HG03354 (cell line): ENCODE measurements at regions not wholly inside any gene's neighbourhood (a gene's known extent, or its start where the extent isn't known, plus 50 kb on each side); places are given as distances from the start of the nearest gene placed in this dataset.

Source experiments
- ATAC-seq: cut with Tn5 transposase; IDR thresholded peaks from one replicate; pipeline ENCODE4 v1.9.1; 2021; ENCODE audit warnings: mild to moderate bottlenecking; ENCODE audit not compliant: unreplicated experiment, poor library complexity, severe bottlenecking

DNA sequence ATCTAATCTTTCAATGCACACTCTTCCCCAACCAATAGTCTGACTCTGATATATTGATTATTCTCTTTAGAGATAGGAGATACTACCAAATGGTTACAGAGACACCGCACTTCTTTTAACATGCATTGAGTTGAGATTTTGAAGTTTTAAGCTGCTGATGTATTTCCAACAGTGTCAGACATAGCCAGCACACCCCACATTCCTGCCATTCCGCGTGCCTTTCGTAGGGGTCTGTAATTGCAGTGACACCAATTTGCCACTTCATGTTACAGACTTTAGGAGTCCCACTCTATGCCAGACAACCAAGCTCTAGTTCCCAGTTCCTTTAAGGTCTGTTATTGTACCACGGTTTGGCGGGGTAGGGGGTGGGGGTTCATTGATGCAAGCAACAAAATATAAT is 618.2 kb upstream of the FRG1 start:
- ATAC-seq = no peak

DNA sequence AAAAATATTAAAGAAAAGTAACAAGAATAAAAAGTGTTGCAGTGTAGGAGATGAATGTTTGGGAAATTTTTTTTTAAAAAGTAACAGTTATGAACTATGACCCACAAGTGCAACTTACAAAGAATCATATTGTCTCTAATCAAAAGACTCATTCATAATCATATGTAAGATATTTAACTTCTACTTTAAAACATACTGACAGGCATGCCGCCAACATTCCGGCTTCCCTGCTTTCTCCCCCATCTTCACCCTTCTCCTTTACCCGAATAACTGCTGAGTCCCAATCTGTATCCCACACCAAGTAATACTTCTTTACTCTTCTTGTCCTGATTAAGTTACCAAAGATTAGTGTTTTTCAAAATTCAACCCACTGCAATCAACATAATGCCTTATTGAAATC is 598.8 kb upstream of the FRG1 start:
- ATAC-seq = no peak

DNA sequence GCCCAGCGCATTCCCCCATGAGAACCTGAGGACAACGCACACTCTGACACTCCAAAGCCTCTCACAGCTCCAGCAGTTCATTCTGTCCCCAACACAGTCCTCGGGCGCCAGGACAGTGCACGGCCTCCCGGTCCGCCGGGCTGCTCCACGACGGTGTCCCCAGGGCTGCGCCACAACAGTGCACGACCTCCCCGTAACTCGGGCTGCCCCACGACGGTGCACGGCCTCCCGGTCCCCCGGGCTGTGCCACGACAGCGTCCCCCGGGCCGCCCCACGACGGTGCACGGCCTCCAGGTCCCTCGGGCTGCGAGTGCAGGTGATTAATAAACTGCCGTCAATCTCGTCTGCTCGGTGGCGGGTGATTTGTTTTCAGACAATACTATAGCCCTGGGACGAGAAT is 585.1 kb upstream of the FRG1 start:
- ATAC-seq = no peak

- no peak for ATAC-seq
Measured at GRCh38 chr4:189362364-189362763, 578.3 kb upstream of the FRG1 start.

GRCh38 chr4:189364032-189364449 is 576.6 kb upstream of the FRG1 start:
- ATAC-seq = no peak

DNA sequence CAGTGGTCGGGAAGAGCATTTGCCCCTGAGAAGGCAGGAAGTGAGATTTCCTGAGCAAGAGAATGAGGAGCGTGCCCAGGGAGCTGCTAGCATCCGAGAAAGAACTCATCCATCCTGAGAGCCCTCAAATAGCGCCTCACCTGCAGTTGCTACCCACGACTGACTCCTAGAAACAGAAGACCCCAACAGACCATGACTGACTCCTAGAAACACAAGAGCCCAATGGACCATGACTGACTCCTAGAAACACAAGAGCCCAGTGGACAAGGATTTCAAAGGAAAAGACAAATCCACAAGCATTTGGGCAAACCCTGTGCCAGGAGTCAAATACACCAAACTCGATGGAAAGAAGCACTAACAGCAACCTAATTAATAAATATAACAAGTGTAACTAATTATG is 575.2 kb upstream of the FRG1 start:
- no peak for ATAC-seq

- ATAC-seq = no peak
Measured at GRCh38 chr4:189367832-189368231, 572.8 kb upstream of the FRG1 start.

GRCh38 chr4:189374176-189374575 is 566.5 kb upstream of the FRG1 start:
- ATAC-seq = no peak

DNA sequence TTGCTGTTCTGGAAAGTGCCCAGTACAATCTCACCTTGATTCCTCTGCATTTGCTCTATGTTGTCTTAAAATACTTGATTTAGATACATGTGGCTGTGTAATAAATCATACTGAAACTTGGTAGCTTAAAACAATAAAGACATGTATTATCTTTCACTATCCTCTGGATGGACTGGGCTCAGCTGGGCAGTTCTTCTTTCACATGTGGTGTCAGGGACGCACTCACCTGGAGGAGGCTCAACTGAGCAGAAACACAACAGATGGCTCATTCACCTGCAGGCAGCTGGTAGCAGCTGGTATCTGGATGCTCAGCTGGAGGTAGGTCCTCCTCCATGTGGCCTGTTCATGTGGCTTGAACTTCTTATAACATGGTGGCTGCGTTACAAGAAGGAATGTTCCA is 563.8 kb upstream of the FRG1 start:
- ATAC-seq = no peak

- no peak for ATAC-seq
Measured at GRCh38 chr4:189377569-189377968, 563.1 kb upstream of the FRG1 start.

DNA sequence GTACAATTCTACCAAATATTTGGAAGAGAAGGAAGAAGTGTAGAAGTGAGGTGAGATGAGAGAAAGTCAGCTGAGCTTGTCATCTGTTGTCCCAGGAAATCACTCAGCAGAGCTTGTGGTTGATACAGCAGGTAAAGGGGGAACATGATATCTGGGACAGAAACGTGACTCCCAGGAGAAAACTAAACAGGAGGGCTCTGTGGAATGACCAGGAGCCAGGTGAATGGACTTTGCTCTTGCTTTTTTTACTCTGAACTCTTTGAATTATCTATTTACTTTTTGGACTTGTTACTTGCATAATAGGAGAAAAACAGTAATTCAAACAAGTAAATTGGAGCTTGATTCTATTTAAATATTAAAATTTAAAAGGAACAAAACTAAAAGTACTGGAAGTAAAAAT is 555.6 kb upstream of the FRG1 start:
- no peak for ATAC-seq

DNA sequence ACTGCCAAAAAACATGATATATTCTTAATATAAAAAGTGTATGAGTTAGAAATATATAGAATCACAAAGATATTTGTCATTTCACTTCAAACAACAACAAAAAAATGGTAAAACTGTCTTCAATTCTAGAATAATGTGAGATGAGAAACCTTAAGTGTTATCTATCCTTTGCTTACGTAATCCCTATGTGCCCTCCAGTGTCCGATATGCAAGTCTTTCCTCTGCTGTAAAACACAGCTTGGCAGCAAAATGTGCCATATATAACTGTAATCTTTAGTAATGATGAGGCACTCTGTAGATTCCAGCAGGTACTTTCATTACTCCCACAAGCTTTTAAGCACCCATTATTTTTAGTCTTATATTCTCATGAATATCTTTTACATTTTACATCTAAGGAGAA is 555.1 kb upstream of the FRG1 start:
- ATAC-seq = no peak

- no peak for ATAC-seq
Measured at GRCh38 chr4:189396435-189396834, 544.2 kb upstream of the FRG1 start.

GRCh38 chr4:189404271-189404670 is 536.4 kb upstream of the FRG1 start:
- ATAC-seq = no peak

GRCh38 chr4:189409158-189409557 is 531.5 kb upstream of the FRG1 start:
- ATAC-seq = no peak

DNA sequence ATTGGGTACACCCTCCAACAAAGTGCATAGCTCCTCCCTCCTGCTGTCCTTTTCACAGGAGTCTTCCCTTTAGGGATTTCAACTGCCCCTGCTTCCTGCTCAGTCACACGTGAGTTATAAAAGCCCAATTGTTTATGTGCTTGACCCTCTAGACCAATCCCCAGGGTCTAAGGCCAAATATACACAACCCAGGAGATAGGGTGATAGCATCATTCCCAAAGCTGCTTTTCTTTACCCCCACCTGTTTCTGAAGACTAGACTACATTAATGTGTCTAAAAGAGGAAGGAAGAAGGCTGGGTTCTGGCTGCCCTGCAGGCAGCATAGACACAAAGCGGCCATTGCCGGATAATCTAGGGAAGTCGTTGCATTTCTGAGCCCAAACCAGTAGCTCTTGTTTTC is 526.7 kb upstream of the FRG1 start:
- ATAC-seq = no peak

DNA sequence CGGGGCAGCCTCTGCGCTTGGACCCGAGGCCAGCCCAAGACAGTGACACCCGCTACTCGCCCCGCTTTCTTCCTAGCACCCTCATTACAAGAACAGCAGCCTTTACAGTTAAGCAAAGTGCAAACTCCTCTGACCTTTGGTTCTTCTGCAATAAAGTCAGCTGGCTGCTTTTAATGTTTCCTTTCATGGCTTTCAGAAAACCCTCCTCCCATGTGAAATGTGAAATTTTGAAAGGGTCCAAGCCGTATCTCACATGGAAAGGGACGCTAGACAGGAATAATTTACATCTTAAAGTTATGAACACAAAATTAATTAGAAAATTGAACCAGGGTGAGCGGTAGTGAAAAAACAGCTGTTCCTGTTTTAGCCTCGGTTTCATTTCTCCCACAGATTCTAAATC is 520.1 kb upstream of the FRG1 start:
- ATAC-seq = no peak

DNA sequence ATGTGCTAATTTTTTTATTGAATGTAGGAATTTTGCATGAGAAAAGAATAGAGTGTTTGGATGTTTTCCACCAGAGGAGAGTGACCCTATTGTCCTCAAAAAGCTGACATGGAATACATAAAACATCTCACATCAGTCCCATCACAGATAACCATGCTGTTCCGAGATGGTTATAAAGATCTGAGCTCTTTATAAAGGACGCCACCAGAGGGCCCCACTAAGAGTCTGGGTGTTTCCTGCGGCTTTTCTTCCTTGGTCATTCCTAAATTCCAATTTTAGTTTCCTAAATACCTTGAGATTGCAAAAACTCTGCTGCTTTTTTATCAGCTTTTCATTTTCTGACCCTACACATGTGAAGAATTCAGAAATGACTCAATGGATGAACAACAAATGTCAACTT is 504.5 kb upstream of the FRG1 start:
- no peak for ATAC-seq

- ATAC-seq = no peak
Measured at GRCh38 chr4:189440716-189441115, 500.0 kb upstream of the FRG1 start.

DNA sequence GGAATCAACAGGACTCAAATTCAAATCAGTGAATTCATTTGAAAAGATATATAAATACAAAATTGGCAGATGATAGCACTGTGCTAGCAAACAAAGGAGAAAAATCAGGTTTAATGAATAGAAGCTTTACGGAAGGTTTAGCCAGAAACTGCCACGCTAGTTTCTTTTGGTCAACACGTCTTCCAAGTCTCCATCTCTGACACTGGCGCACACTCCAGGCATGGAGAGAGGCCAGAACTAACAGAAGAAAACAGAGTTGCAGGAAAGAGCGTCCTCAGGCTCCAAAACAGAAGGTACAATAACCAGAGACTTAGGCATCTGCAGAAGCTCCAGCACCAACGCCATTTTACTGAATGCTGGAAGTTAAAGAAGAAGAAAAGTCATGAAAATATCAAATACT is 497.3 kb upstream of the FRG1 start:
- ATAC-seq = no peak

GRCh38 chr4:189445613-189446012 is 495.1 kb upstream of the FRG1 start:
- ATAC-seq = no peak

DNA sequence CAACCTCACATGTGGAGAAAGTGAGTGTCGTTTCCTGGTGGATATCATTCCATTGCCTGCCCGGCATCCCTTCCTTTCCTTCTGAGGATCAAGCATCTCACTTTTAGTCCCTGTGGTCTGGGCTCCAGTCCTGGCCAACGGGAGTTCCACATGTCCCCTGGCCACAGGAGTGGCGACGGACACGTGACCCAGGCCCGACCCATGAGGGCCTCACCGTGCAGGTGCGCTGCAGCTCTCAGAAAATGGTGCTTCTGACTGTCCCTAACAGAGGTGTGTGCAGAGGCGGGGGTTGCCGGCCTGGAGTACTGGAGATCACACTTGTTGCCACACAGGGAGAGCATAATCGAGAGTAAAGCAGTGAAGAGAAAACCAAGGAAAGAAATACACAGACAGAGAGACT is 476.9 kb upstream of the FRG1 start:
- no peak for ATAC-seq

- ATAC-seq = no peak
Measured at GRCh38 chr4:189494407-189494806, 446.3 kb upstream of the FRG1 start.
